Activated naive CD4-positive, alpha-beta T cell treated with anti-CD3 and anti-CD28 coated beads, Interleukin-2, amount 50 U/mL, for 24 hours (primary cell): ENCODE measurements at regions not wholly inside any gene's neighbourhood (a gene's known extent, or its start where the extent isn't known, plus 50 kb on each side); places are given as distances from the start of the nearest gene placed in this dataset.

ENCODE experiments used
- H3K27ac Mint-ChIP-seq: one replicate; pipeline ENCODE4 v1.8.0; 2021; ENCODE audit warnings: mild to moderate bottlenecking, mixed read lengths
- H3K27me3 Mint-ChIP-seq: one replicate; pipeline ENCODE4 v1.8.0; 2021; ENCODE audit warnings: mixed read lengths
- H3K36me3 Mint-ChIP-seq: one replicate; pipeline ENCODE4 v1.8.0; 2021; ENCODE audit warnings: mixed read lengths
- H3K4me1 Mint-ChIP-seq: one replicate; pipeline ENCODE4 v1.8.0; 2021; ENCODE audit warnings: mixed read lengths
- H3K4me3 Mint-ChIP-seq: one replicate; pipeline ENCODE4 v1.8.0; 2021; ENCODE audit warnings: mild to moderate bottlenecking, mixed read lengths
- H3K9me3 Mint-ChIP-seq: one replicate; pipeline ENCODE4 v1.8.0; 2021; ENCODE audit warnings: mixed read lengths

DNA sequence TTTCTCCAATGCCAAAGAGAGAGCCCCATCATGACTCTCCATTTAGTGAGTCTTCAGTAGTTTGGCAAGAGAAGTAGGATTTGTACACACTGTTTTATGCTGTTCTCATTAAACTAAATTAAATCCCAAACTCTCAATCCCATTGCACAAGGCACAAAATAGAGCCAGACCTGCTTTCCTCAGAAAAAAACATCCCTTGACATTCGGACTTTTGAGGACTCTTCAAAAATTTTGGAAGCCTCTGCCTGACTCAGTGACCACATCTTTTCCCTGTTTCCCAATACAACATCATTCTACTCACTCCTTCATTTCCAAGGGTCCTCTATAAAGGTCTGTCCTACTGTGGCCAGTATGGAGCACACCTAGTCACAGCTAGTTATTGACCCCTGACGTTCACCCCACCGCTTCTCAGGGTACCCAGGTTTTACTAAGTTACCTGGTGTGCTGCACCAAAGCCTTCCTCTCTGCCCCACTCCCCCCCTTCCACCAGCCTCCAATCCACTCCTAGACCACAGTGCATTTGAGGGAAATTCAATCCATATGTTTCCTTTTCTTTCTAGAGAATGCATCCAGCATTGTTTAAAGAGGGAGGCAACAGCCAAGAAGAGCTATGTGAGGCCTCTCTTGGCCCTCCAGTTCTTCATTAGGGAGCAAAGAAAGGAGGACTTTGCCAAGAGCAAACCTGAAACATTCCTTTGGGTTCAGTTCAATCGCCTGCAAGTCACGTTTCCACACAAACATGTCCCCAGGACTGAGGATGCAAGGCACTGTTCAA, 428.7 kb downstream of the PLPP3 start:
- Mint-ChIP-seq H3K27me3 (no peaks in the 10 kb centered on the region), H3K27ac (no peak overlapping the region), H3K4me3 (no peak overlapping the region), H3K9me3 (peaks cover 6% of the 10 kb centered on the region), H3K4me1 (no peaks in the 10 kb centered on the region), H3K36me3 (no peaks in the 10 kb centered on the region)

GRCh38 chr1:56149761-56150160, 429.6 kb downstream of the PLPP3 start:
- Mint-ChIP-seq H3K9me3 (peaks cover 6% of the 10 kb centered on the region), H3K27me3 (no peaks in the 10 kb centered on the region), H3K4me1 (no peaks in the 10 kb centered on the region), H3K4me3 (no peak overlapping the region), H3K36me3 (no peaks in the 10 kb centered on the region), H3K27ac (no peak overlapping the region)

DNA sequence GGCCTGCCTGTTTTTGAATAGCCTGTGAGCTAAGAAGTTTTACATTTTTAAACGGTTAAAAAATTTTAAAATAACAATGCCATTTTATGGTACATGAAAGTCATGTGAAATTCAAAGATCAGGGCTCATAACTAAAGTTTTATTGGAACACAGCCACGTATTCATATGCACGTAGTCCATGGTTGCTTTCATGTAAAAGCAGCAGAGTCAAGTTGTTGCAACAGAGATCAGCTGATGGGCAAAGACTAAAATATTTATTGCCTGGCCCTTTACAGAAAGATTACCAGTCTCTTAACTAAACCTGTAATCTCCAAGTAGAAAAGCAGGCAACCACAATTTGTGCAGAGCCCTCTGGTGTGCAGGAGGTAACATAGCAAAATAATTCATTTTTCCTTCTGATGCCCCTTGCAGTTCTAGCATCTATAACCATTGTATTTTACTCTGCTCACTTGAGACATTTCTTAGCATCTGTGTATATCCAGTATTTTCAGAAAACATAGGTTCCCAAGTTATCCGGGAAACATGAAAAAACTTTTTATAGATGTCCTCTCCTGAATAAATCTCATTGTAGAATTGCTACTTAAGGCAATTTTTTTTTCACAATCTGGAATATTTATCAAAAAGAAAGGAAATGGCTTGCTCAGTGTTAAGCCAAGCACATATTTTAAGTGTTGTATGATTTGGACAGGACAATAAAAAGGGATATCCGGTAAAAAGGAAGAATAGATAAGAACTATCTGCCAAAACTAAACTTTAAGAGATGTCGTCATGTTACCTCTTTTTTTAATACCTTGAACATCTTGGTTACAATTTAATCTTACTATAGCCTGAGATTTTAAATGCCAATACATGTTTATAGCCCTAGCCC, 430.8 kb downstream of the PLPP3 start:
- no peak overlapping the region for H3K4me3 Mint-ChIP-seq
- no peaks in the 10 kb centered on the region for H3K36me3 Mint-ChIP-seq
- no peaks in the 10 kb centered on the region for H3K27me3 Mint-ChIP-seq
- peaks cover 6% of the 10 kb centered on the region for H3K9me3 Mint-ChIP-seq
- no peaks in the 10 kb centered on the region for H3K4me1 Mint-ChIP-seq
- H3K27ac Mint-ChIP-seq, result no peak overlapping the region

DNA sequence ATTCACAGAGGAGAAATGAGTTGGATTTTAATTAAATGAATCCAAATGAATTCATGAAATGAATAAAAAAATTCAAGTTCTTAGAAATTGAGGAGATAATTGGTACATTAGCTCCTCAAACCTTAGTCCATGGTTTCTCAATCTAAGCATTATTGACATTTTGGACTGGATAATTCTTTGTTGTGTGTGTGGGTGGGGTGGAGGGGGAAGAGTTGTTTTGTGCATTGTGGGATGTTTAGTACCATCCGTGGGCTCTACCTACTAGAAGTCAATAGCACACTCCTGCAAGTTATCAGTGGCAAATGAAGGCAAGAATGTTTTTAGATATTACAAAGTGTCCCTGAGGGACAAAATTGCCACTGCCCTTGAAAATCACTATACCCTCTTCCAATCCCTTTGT, 431.9 kb downstream of the PLPP3 start:
- H3K27ac Mint-ChIP-seq, result no peak overlapping the region
- no peak overlapping the region for H3K4me3 Mint-ChIP-seq
- no peaks in the 10 kb centered on the region for H3K27me3 Mint-ChIP-seq
- peaks cover 6% of the 10 kb centered on the region for H3K9me3 Mint-ChIP-seq
- H3K36me3 Mint-ChIP-seq, result no peaks in the 10 kb centered on the region
- no peaks in the 10 kb centered on the region for H3K4me1 Mint-ChIP-seq

GRCh38 chr1:56147034-56147433, 432.3 kb downstream of the PLPP3 start:
- Mint-ChIP-seq H3K27me3 (no peaks in the 10 kb centered on the region), H3K36me3 (no peaks in the 10 kb centered on the region), H3K4me3 (no peak overlapping the region), H3K9me3 (peaks cover 6% of the 10 kb centered on the region), H3K27ac (no peak overlapping the region), H3K4me1 (no peaks in the 10 kb centered on the region)

GRCh38 chr1:56146449-56146848, 432.9 kb downstream of the PLPP3 start:
- H3K36me3 Mint-ChIP-seq, result no peaks in the 10 kb centered on the region
- no peaks in the 10 kb centered on the region for H3K27me3 Mint-ChIP-seq
- H3K27ac Mint-ChIP-seq, result no peak overlapping the region
- H3K4me3 Mint-ChIP-seq, result no peak overlapping the region
- H3K4me1 Mint-ChIP-seq, result no peaks in the 10 kb centered on the region
- peaks cover 6% of the 10 kb centered on the region for H3K9me3 Mint-ChIP-seq

- Mint-ChIP-seq H3K27me3 (no peaks in the 10 kb centered on the region), H3K36me3 (no peaks in the 10 kb centered on the region), H3K9me3 (peaks cover 6% of the 10 kb centered on the region), H3K4me1 (no peaks in the 10 kb centered on the region), H3K4me3 (no peak overlapping the region), H3K27ac (no peak overlapping the region)
Measured at GRCh38 chr1:56145581-56145980, 433.8 kb downstream of the PLPP3 start.

DNA sequence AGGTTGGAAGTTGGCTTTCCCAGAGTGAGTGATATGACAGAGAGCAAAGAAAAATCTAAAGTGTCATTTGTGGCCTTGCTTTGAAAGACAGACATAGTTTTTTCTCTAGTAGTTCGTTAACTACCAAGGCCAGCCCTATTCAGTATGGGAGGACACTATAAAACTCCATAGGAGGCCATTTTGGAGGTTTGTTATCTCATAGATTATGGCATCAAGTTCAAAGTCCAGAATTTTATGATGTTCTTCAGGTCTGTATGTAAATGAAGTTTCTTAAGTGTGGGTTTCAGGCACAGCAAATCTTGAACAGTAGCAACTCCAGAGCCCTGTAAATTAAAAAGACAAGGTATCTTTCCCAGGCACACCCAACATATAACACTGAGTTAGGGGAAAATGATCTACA, 437.1 kb downstream of the PLPP3 start:
- Mint-ChIP-seq H3K27ac (no peak overlapping the region), H3K9me3 (no peaks in the 10 kb centered on the region)

DNA sequence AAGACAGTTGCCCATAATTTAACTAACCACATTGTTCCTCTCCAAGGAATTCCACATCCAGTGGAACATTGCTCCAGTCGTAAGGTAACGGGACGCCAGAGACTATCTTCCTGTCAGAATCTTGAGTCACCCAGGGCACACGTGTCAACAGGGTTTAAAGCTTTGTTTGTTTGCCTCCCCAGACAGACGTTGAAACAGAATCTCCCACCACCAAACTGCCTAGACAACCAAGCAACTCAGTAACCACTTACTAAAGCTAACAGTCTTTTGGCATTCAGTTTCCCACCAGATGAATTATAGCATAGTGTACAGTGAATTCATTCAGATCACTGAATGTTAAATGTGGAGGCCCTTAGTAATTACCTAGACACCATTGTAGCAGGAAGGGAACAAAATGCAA, 439.5 kb downstream of the PLPP3 start:
- H3K36me3 Mint-ChIP-seq, result no peaks in the 10 kb centered on the region
- H3K9me3 Mint-ChIP-seq, result no peaks in the 10 kb centered on the region

More for the DNA sequence above, 437.1 kb downstream of the PLPP3 start:
- peaks cover under 1% of the 10 kb centered on the region for H3K27me3 Mint-ChIP-seq
- H3K4me1 Mint-ChIP-seq, result no peaks in the 10 kb centered on the region
- no peaks in the 10 kb centered on the region for H3K36me3 Mint-ChIP-seq
- no peak overlapping the region for H3K4me3 Mint-ChIP-seq

DNA sequence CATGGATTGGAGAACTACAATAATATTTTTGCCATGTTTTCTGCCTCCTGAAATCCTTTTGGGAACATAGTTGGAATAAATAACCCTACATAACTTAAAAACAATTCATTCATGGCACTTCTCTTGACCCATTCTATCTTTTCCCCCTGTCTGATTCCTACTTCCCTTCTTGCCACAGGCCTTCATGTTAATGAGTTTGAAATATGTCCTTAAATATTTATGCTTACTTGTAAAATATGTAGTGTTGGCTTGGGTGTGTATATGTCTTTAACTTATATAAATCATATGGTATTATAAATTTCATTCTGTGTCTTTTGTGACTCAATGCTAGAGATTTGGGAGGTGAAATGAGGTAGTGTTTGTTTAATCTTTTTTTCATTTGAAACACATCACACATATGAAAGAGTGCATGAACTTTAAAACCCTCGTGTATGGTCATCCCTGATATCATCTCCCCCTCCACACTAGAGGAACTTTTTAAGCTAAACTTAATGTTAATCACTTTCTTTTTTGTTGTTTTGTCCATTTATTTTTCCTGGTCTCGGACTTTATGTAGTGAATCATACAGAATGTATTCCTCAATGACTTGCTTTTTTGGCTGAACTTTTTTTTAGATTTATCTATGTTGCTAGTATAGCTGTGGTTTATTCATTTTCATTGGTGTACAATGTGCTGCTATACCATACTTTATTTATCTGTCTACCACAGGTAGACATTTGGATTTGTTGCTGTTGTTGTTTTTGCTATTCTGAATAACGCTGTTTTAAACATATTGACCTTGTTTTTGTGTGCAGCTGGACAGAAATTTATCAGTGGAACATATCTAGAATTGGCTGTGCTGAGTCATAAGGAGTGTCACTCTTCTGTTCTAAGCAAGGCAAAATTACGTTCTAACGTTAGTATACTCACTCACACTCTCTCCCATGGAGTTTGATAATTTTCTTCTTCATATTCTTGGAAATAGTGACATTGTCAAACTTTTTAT, 441.6 kb downstream of the PLPP3 start:
- Mint-ChIP-seq H3K4me1 (no peaks in the 10 kb centered on the region), H3K36me3 (no peaks in the 10 kb centered on the region), H3K27me3 (peaks cover 1% of the 10 kb centered on the region), H3K27ac (no peak overlapping the region), H3K9me3 (no peaks in the 10 kb centered on the region), H3K4me3 (no peak overlapping the region)

More for the DNA sequence above, 439.5 kb downstream of the PLPP3 start:
- Mint-ChIP-seq H3K4me3 (no peak overlapping the region), H3K27me3 (peaks cover 1% of the 10 kb centered on the region), H3K4me1 (no peaks in the 10 kb centered on the region), H3K27ac (no peak overlapping the region)

- peaks cover 1% of the 10 kb centered on the region for H3K27me3 Mint-ChIP-seq
- no peaks in the 10 kb centered on the region for H3K36me3 Mint-ChIP-seq
- no peaks in the 10 kb centered on the region for H3K4me1 Mint-ChIP-seq
- no peaks in the 10 kb centered on the region for H3K9me3 Mint-ChIP-seq
- H3K4me3 Mint-ChIP-seq, result no peak overlapping the region
- no peak overlapping the region for H3K27ac Mint-ChIP-seq
Measured at GRCh38 chr1:56137090-56137489, 442.3 kb downstream of the PLPP3 start.

DNA sequence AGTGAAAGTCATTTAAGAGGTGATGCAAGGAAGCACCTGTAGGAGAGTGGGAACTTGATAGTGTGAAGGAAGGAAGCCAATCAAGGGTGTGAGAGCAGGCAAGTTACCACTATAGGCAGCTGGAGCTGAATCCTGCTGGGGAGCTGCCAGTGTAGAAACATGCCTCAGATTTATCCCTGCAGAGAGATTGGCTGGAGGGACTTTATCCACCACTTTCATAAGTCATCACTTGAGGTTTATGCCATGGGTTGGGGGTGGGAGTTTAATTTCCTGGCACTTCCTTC, 443.6 kb downstream of the PLPP3 start:
- H3K36me3 Mint-ChIP-seq, result no peaks in the 10 kb centered on the region
- H3K27ac Mint-ChIP-seq, result no peak overlapping the region
- peaks cover 1% of the 10 kb centered on the region for H3K27me3 Mint-ChIP-seq
- H3K4me1 Mint-ChIP-seq, result no peaks in the 10 kb centered on the region
- no peaks in the 10 kb centered on the region for H3K9me3 Mint-ChIP-seq
- H3K4me3 Mint-ChIP-seq, result no peak overlapping the region

DNA sequence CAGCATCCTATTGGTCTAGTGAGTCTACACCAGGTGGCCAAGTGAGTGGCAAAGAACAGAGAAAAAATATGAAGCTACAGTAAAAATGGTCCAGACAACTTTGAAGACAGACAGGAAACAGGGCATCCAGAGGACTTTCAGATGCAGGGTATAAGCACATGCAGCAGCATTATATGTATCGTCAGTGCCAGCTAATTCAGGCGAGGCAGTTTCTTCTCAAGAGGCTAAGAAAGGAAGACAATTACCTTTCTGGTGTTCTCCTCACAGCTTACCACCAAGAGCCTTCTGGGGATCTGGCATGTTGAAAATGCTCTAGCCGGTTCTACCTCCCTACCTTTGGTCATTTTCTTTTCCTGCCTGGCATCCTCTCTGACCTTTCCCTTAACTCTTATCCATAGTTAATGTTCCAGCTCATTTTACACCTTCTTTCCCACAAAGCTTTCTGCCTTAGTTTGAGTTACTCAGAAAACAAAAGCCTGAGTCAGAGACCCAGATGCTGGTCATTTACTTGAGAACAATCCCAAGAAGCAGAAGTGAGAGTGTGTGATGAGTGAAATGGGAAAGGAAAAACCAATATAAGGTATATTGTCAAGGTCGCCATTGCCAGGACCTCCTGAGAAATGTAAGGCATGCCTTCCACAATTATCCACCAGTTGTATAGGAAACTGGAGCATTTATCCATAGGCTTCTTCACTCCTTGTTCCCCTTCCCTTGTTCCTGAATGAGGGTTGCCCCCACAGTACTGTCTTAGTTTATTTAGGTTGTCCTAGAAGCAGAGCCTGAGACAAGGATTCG, 444.1 kb downstream of the PLPP3 start:
- Mint-ChIP-seq H3K4me1 (no peaks in the 10 kb centered on the region), H3K9me3 (no peaks in the 10 kb centered on the region), H3K4me3 (no peak overlapping the region), H3K27me3 (peaks cover 1% of the 10 kb centered on the region), H3K27ac (no peak overlapping the region), H3K36me3 (no peaks in the 10 kb centered on the region)

DNA sequence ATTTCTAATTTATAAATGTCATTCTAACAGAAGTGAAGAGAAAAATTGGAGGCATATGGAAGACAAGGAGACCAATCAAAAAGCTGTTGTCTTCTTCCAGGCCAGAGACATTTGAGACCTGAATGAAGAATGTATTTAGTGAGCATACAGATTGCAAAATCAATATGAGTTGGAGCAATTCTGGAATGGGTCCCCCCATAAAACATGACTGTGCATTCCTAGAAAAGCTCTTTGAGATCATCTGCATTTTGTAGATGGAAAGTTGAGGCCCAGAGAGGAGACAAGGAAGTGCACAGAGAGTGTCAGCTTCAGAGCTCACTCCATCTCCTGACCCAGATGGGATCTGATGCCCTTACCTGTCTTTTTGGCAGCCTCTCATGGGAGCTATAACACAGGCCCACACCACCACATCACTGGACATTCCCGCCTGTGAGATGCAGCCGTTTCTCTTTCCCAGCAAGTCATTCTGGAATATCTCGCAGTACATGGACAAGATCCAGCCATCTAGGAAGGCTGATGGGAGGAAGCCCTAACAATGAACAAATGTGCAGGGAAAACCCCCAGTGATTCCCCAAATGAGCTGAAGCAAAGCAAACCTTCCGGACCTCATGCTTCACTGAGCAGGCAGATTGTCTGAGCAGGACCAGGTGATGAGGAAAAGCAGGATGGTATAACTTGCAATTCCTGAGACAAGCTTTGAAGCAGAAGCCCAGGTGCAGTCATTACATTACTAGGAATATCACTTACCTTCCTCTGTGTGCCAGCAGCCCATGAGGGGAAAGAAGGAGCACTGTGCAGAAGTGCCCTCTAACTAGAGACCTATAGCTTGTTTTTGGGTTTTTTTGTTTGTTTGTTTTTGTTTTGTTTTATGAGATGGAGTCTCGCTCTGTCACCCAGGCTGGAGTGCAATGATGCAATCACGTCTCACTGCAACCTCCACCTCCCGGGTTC, 445.6 kb downstream of the PLPP3 start:
- Mint-ChIP-seq H3K36me3 (no peaks in the 10 kb centered on the region), H3K4me1 (no peaks in the 10 kb centered on the region), H3K9me3 (no peaks in the 10 kb centered on the region), H3K27ac (no peak overlapping the region), H3K4me3 (no peak overlapping the region), H3K27me3 (peaks cover 1% of the 10 kb centered on the region)
